IMR-90 (cell line): ENCODE measurements at regions not wholly inside any gene's neighbourhood (a gene's known extent, or its start where the extent isn't known, plus 50 kb on each side); places are given as distances from the start of the nearest gene placed in this dataset.

Experiments
- ATAC-seq: fragments of 200-7000 bp; cut with Tn5 transposase; 2 replicates; pipeline ENCODE4 v1.9.1; 2020; ENCODE audit warnings: low read depth, mild to moderate bottlenecking, moderate library complexity
- BruUV-seq: library from RNA; stranded (reverse); fragments of 400-500 nt; replicated peaks from 2 replicates; lab custom pipeline; 2021; lab: Mats Ljungman, UMichigan
- CTCF ChIA-PET: fragments of 300-600 bp; formaldehyde crosslinking; extraction: SDS; loops from one replicate; lab custom pipeline; 2021; ENCODE audit warnings: antibody characterized with exemption; lab: Yijun Ruan, JAX
- POLR2A ChIA-PET: fragments of 300-600 bp; sonication (Branson Sonifier 250); formaldehyde crosslinking; loops from one replicate; lab custom pipeline; 2022; ENCODE audit warnings: antibody characterized with exemption; ENCODE audit not compliant: unreplicated experiment; lab: Charles Lee
- DNase-seq: peaks from one replicate; pipeline ENCODE4 v3.0.0; 2013
- H2AFZ ChIP-seq: replicated peaks from 2 replicates; pipeline ENCODE3; 2013; ENCODE audit warnings: low read length, mild to moderate bottlenecking; ENCODE audit not compliant: poor library complexity
- H2AK5ac ChIP-seq: 2 replicates; pipeline ENCODE4 v1.6.1; 2013; ENCODE audit warnings: low read depth, low read length, inconsistent platforms
- H2AK9ac ChIP-seq: replicated peaks from 2 replicates; pipeline ENCODE3; 2013; ENCODE audit warnings: mild to moderate bottlenecking, low read depth, low read length, moderate library complexity; ENCODE audit not compliant: poor library complexity
- H2BK120ac ChIP-seq: 2 replicates; pipeline ENCODE4 v1.6.1; 2013; ENCODE audit warnings: low read depth, low read length, inconsistent platforms
- H2BK15ac ChIP-seq: 3 replicates; pipeline ENCODE4 v1.6.1; 2013; ENCODE audit warnings: low read depth, low read length, inconsistent platforms
- H2BK20ac ChIP-seq: 2 replicates; pipeline ENCODE4 v1.6.1; 2013; ENCODE audit warnings: low read depth, mild to moderate bottlenecking, inconsistent platforms, low read length, moderate library complexity
- H2BK5ac ChIP-seq: 2 replicates; pipeline ENCODE4 v1.6.1; 2013; ENCODE audit warnings: mild to moderate bottlenecking, low read depth, low read length, inconsistent platforms; ENCODE audit not compliant: poor library complexity, severe bottlenecking
- H3K14ac ChIP-seq: replicated peaks from 2 replicates; pipeline ENCODE4 v1.6.1; 2013; ENCODE audit warnings: low read depth, low read length, inconsistent platforms
- H3K18ac ChIP-seq: 2 replicates; pipeline ENCODE4 v1.6.1; 2013; ENCODE audit warnings: low read depth, low read length, control low read depth
- H3K23ac ChIP-seq: 2 replicates; pipeline ENCODE4 v1.6.1; 2013; ENCODE audit warnings: low read depth, low read length, inconsistent platforms
- H3K27ac ChIP-seq: 2 replicates; pipeline ENCODE4 v1.5.1; 2013; ENCODE audit warnings: mild to moderate bottlenecking, control low read depth, low read length; ENCODE audit not compliant: insufficient read depth
- H3K27me3 ChIP-seq: 2 replicates; pipeline ENCODE4 v1.6.1; 2013; ENCODE audit warnings: low read length; ENCODE audit not compliant: control insufficient read depth, insufficient read depth
- H3K36me3 ChIP-seq: 2 replicates; pipeline ENCODE4 v1.6.1; 2013; ENCODE audit warnings: low read length, mixed read lengths; ENCODE audit not compliant: control insufficient read depth, insufficient read depth
- H3K4ac ChIP-seq: 2 replicates; pipeline ENCODE4 v1.6.1; 2013; ENCODE audit warnings: low read depth, low read length, inconsistent platforms
- H3K4me1 ChIP-seq: 2 replicates; pipeline ENCODE4 v1.6.1; 2013; ENCODE audit warnings: low read length, mixed read lengths; ENCODE audit not compliant: control insufficient read depth, insufficient read depth
- H3K4me2 ChIP-seq: 2 replicates; pipeline ENCODE4 v1.6.1; 2013; ENCODE audit warnings: low read depth, mild to moderate bottlenecking, control low read depth, low read length, moderate library complexity
- H3K4me3 ChIP-seq: 2 replicates; pipeline ENCODE4 v1.5.1; 2013; ENCODE audit warnings: low read depth, mild to moderate bottlenecking, control low read depth, low read length, moderate library complexity; ENCODE audit not compliant: insufficient read depth
- H3K56ac ChIP-seq: 2 replicates; pipeline ENCODE4 v1.6.1; 2013; ENCODE audit warnings: low read length, inconsistent platforms; ENCODE audit not compliant: insufficient read depth; ENCODE audit errors: extremely low read depth
- H3K79me1 ChIP-seq, 2 experiments: 2 replicates each; pipeline ENCODE4 v1.6.1; 2013; ENCODE audit warnings: low read length in 2 of 2, inconsistent platforms in 1 of 2, low read depth in 1 of 2
- H3K9ac ChIP-seq: 2 replicates; pipeline ENCODE4 v1.6.1; 2013; ENCODE audit warnings: low read depth, low read length, control low read depth
- H3K9me1 ChIP-seq: 2 replicates; pipeline ENCODE4 v1.6.1; 2013; ENCODE audit warnings: low read length, inconsistent platforms; ENCODE audit not compliant: insufficient read depth
- H3K9me3 ChIP-seq: 2 replicates; pipeline ENCODE4 v1.6.1; 2013; ENCODE audit warnings: low read length; ENCODE audit not compliant: control insufficient read depth, insufficient read depth
- H4K20me1 ChIP-seq: 2 replicates; pipeline ENCODE4 v1.6.1; 2013; ENCODE audit warnings: low read length, inconsistent platforms; ENCODE audit not compliant: insufficient read depth
- H4K5ac ChIP-seq: 2 replicates; pipeline ENCODE4 v1.6.1; 2013; ENCODE audit warnings: mild to moderate bottlenecking, low read depth, low read length, control low read depth
- H4K8ac ChIP-seq, 2 experiments: 2 replicates each; pipeline ENCODE4 v1.6.1; 2013; ENCODE audit warnings: low read depth in 2 of 2, low read length in 2 of 2, control low read depth in 1 of 2, inconsistent platforms in 1 of 2
- H4K91ac ChIP-seq: 2 replicates; pipeline ENCODE4 v1.6.1; 2013; ENCODE audit warnings: low read depth, low read length, inconsistent platforms; ENCODE audit not compliant: insufficient read depth
- BHLHE40 ChIP-seq: fragments of 150-350 bp; IDR thresholded peaks from 2 replicates; pipeline ENCODE4 v1.6.1; 2016; ENCODE audit warnings: mild to moderate bottlenecking, low read depth, low read length
- CEBPB ChIP-seq: IDR thresholded peaks from 2 replicates; pipeline ENCODE4 v1.6.1; 2012; ENCODE audit warnings: low read depth, low read length, improper control_type of control experiment
- CHD1 ChIP-seq: IDR thresholded peaks from 2 replicates; pipeline ENCODE4 v1.6.1; 2012; ENCODE audit warnings: low read depth, low read length, improper control_type of control experiment
- CTCF ChIP-seq: conservative IDR thresholded peaks from 2 replicates; pipeline ENCODE4 v1.5.1; 2012; ENCODE audit warnings: mild to moderate bottlenecking, low read depth, low read length, improper control_type of control experiment
- ELK1 ChIP-seq: fragments of 150-350 bp; IDR thresholded peaks from 2 replicates; pipeline ENCODE4 v1.6.1; 2016; ENCODE audit warnings: low read depth, mild to moderate bottlenecking, low read length, moderate library complexity, borderline replicate concordance
- FOS ChIP-seq: fragments of 150-350 bp; IDR thresholded peaks from 2 replicates; pipeline ENCODE4 v1.6.1; 2016; ENCODE audit warnings: low read depth, low read length
- MAFK ChIP-seq: IDR thresholded peaks from 2 replicates; pipeline ENCODE4 v1.6.1; 2012; ENCODE audit warnings: low read depth, low read length, improper control_type of control experiment
- MAZ ChIP-seq: IDR thresholded peaks from 2 replicates; pipeline ENCODE4 v1.6.1; 2012; ENCODE audit warnings: low read depth, mild to moderate bottlenecking, low read length, improper control_type of control experiment, moderate library complexity, borderline replicate concordance
- MXI1 ChIP-seq: IDR thresholded peaks from 2 replicates; pipeline ENCODE4 v1.6.1; 2012; ENCODE audit warnings: low read depth, mild to moderate bottlenecking, low read length, moderate library complexity, borderline replicate concordance
- NFE2L2 ChIP-seq: fragments of 150-350 bp; IDR thresholded peaks from 2 replicates; pipeline ENCODE4 v1.6.1; 2016; ENCODE audit warnings: low read depth, mild to moderate bottlenecking, low read length
- POLR2A ChIP-seq: IDR thresholded peaks from 2 replicates; pipeline ENCODE4 v1.6.1; 2012; ENCODE audit warnings: mild to moderate bottlenecking, low read depth, low read length
- RFX5 ChIP-seq: IDR thresholded peaks from 2 replicates; pipeline ENCODE4 v1.8.0; 2012; ENCODE audit warnings: low read depth, mild to moderate bottlenecking, low read length, moderate library complexity
- USF2 ChIP-seq: fragments of 150-350 bp; IDR thresholded peaks from 2 replicates; pipeline ENCODE4 v1.6.1; 2017; ENCODE audit warnings: mild to moderate bottlenecking, antibody characterized with exemption, low read length, low read depth
- WGBS, 2 experiments: methylation state at CpG; one replicate each; pipeline versions ENCODE4 v1.1.5 to v1.1.7; 2013; ENCODE audit warnings: missing lambda C conversion rate in 2 of 2; ENCODE audit not compliant: insufficient read length in 1 of 2; ENCODE audit errors: extremely low coverage in 2 of 2; 5-methylcytosine and 5-hydroxymethylcytosine counted together
- dilution Hi-C: fragments of 300-500 bp; cut with HindIII; formaldehyde crosslinking; loops from one replicate; pipeline ENCODE4 v1.14.3; 2018; ENCODE audit warnings: low sequenced_read_pairs; ENCODE audit not compliant: unreplicated experiment
- in situ Hi-C: fragments of 300-500 bp; cut with MboI; formaldehyde crosslinking; loops from 3 replicates; pipeline ENCODE4 v1.14.3; 2019; ENCODE audit warnings: low sequenced_read_pairs, inconsistent platforms, mixed read lengths
- intact Hi-C: fragments of 100-400 bp; cut with micrococcal nuclease; formaldehyde crosslinking; loops from 2 replicates; pipeline ENCODE4 v1.10.0; 2022

- H2BK15ac ChIP-seq: no peak overlapping the region
- H3K9me3 ChIP-seq: no peaks in the 10 kb centered on the region
- no peak overlapping the region for H2AK5ac ChIP-seq
- no peak overlapping the region for H2BK120ac ChIP-seq
- H3K27me3 ChIP-seq: peaks cover 5% of the 10 kb centered on the region
- no peaks in the 10 kb centered on the region for H3K4me1 ChIP-seq
- DNase-seq: no peak
- no peak overlapping the region for H2BK20ac ChIP-seq
- H4K8ac ChIP-seq: no peak overlapping the region
- H3K79me1 ChIP-seq: no peaks in the 10 kb centered on the region
- H4K5ac ChIP-seq: no peak overlapping the region
- no peaks in the 10 kb centered on the region for H3K9me1 ChIP-seq
- no peaks in the 10 kb centered on the region for H3K36me3 ChIP-seq
- H3K4me3 ChIP-seq: no peak overlapping the region
- no peak for ATAC-seq
- H4K91ac ChIP-seq: no peak overlapping the region
- no peak overlapping the region for H3K14ac ChIP-seq
- H2AK9ac ChIP-seq: no peak overlapping the region
- BruUV-seq: no TSS peak
- intact Hi-C loops (no loop called here), dilution Hi-C loops (no loop called here), in situ Hi-C loops (no loop called here)
- no peak overlapping the region for H2AFZ ChIP-seq
- no peak overlapping the region for H3K4ac ChIP-seq
- H3K27ac ChIP-seq: no peak overlapping the region
- POLR2A ChIA-PET: no interaction called here
- no peak overlapping the region for H3K9ac ChIP-seq
- TF ChIP-seq CEBPB (no peak), NFE2L2 (no peak), ELK1 (no peak), MXI1 (no peak), CHD1 (no peak), USF2 (no peak), POLR2A (no peak), FOS (no peak), MAZ (no peak), CTCF (no peak), BHLHE40 (no peak), MAFK (no peak), RFX5 (no peak)
- H3K4me2 ChIP-seq: no peak overlapping the region
- WGBS, 2 experiments: no CpG with 5 or more reads among the region's 6 CpGs
- no peak overlapping the region for H2BK5ac ChIP-seq
- H3K56ac ChIP-seq: no peak overlapping the region
- CTCF ChIA-PET: no interaction called here
- H3K18ac ChIP-seq: no peak overlapping the region
- no peaks in the 10 kb centered on the region for H4K20me1 ChIP-seq
- no peak overlapping the region for H3K23ac ChIP-seq
These were observed 67.5 kb upstream of the CPSF6 start for GRCh38 chr12:69171881-69172280.
